GM18907 (cell line): ENCODE measurements at regions not wholly inside any gene's neighbourhood (a gene's known extent, or its start where the extent isn't known, plus 50 kb on each side); places are given as distances from the start of the nearest gene placed in this dataset.

ENCODE experiments used
- ATAC-seq: cut with Tn5 transposase; IDR thresholded peaks from one replicate; pipeline ENCODE4 v1.9.1; 2021; ENCODE audit warnings: mild to moderate bottlenecking, moderate library complexity; ENCODE audit not compliant: unreplicated experiment

GRCh38 chr16:50856991-50857390, 115.1 kb downstream of the CYLD start:
- no peak for ATAC-seq

GRCh38 chr16:50853329-50853728, 111.4 kb downstream of the CYLD start:
- no peak for ATAC-seq
